Activated T-cell treated with anti-CD3 and anti-CD28 coated beads, Interleukin-2, amount 50 U/mL, for 72 hours (primary cell): ENCODE measurements at regions not wholly inside any gene's neighbourhood (a gene's known extent, or its start where the extent isn't known, plus 50 kb on each side); places are given as distances from the start of the nearest gene placed in this dataset.

ENCODE experiments used
- ATAC-seq, 2 donors: fragments of 150-1000 bp; cut with Tn5 transposase; replicated peaks in 1 of 2; 2 replicates each; pipeline ENCODE4 v1.10.0; 2021; ENCODE audit warnings: moderate library complexity in 2 of 2, mild to moderate bottlenecking in 1 of 2
- DNase-seq, 2 donors: peaks; one replicate each; pipeline ENCODE4 v3.0.0; 2021 to 2022; ENCODE audit warnings: mixed read lengths in 1 of 2
- H3K27ac Mint-ChIP-seq: one replicate; pipeline ENCODE4 v1.8.0; 2022; ENCODE audit warnings: mild to moderate bottlenecking, moderate library complexity, mixed read lengths
- H3K27me3 Mint-ChIP-seq: one replicate; pipeline ENCODE4 v1.8.0; 2022; ENCODE audit warnings: low read depth, mixed read lengths
- H3K36me3 Mint-ChIP-seq, 2 donors: one replicate each; pipeline ENCODE4 v1.8.0; 2022; ENCODE audit warnings: mixed read lengths in 2 of 2, mild to moderate bottlenecking in 1 of 2; ENCODE audit not compliant: insufficient read depth in 2 of 2
- H3K4me1 Mint-ChIP-seq: one replicate; pipeline ENCODE4 v1.8.0; 2022; ENCODE audit warnings: low read depth, mixed read lengths
- H3K4me3 Mint-ChIP-seq, 2 donors: one replicate each; pipeline ENCODE4 v1.8.0; 2022; ENCODE audit warnings: mild to moderate bottlenecking in 2 of 2, mixed read lengths in 2 of 2, moderate library complexity in 2 of 2
- H3K9me3 Mint-ChIP-seq, 2 donors: one replicate each; pipeline ENCODE4 v1.8.0; 2022; ENCODE audit warnings: mixed read lengths in 2 of 2

GRCh38 chr11:45079567-45079942 is 66.9 kb upstream of the PRDM11 start:
- H3K36me3 Mint-ChIP-seq, result peaks cover 5 to 17% of the 10 kb centered on the region in 2 donors
- H3K27ac Mint-ChIP-seq, result no peak overlapping the region
- ATAC-seq, result peak; percentile 8 to 18
- peaks cover 47% of the 10 kb centered on the region for H3K4me1 Mint-ChIP-seq
- H3K9me3 Mint-ChIP-seq, result peaks cover 3 to 6% of the 10 kb centered on the region in 2 donors
- no peak overlapping the region for H3K4me3 Mint-ChIP-seq
- DNase-seq, result no peak
- H3K27me3 Mint-ChIP-seq, result no peaks in the 10 kb centered on the region

GRCh38 chr11:45079943-45080719 is 66.3 kb upstream of the PRDM11 start:
- Mint-ChIP-seq H3K27me3 (no peaks in the 10 kb centered on the region), H3K9me3 (peaks cover 3 to 6% of the 10 kb centered on the region in 2 donors), H3K27ac (peak overlapping the region; percentile 93), H3K4me3 (peak overlapping the region; percentile 69 to 79), H3K4me1 (peaks cover 47% of the 10 kb centered on the region), H3K36me3 (peaks cover 5 to 17% of the 10 kb centered on the region in 2 donors)
- peak; percentile 84 to 88 for ATAC-seq
- peak; percentile 50 to 58 for DNase-seq

GRCh38 chr11:45082744-45083543 is 63.5 kb upstream of the PRDM11 start:
- ATAC-seq (no peak), DNase-seq (no peak)
- Mint-ChIP-seq H3K9me3 (peaks cover 3 to 6% of the 10 kb centered on the region in 2 donors), H3K27me3 (no peaks in the 10 kb centered on the region), H3K4me3 (peak overlapping the region in 1 of 2 donors; percentile 20), H3K4me1 (peaks cover 47% of the 10 kb centered on the region), H3K27ac (peak overlapping the region; percentile 39), H3K36me3 (peaks cover 5 to 17% of the 10 kb centered on the region in 2 donors)

DNA sequence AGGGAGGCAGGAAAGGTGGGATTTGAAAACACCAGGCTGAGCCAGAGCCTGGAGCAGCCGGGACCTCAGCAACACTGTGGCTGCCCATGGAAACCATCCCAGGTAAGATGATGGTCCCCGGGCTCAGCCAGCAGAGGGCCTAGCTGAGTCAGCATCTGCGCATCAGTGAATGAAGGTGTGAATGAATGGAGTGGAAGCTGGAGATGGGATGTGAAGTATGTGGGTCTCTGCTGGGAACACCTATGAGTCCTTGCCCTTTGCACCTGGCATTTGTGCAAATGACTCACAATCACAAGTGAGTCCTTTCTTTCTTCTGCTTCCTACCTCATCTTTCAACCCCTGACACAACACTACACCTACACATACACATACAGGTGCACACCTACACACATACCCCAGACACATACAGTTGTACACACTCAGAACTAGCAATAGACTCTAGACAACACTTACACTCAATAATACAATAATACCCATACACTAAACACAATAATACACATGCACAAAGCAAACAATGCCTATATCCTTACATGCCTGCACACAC is 62.8 kb upstream of the PRDM11 start:
- Mint-ChIP-seq H3K27me3 (no peaks in the 10 kb centered on the region), H3K4me3 (no peak overlapping the region), H3K36me3 (peaks cover 5 to 17% of the 10 kb centered on the region in 2 donors), H3K4me1 (peaks cover 47% of the 10 kb centered on the region), H3K9me3 (peaks cover 3 to 6% of the 10 kb centered on the region in 2 donors), H3K27ac (no peak overlapping the region)
- no peak for DNase-seq
- no peak for ATAC-seq

GRCh38 chr11:45085646-45086501 is 60.6 kb upstream of the PRDM11 start:
- ATAC-seq (no peak), DNase-seq (no peak)
- H3K27ac Mint-ChIP-seq, result no peak overlapping the region
- peaks cover 3 to 15% of the 10 kb centered on the region in 2 donors for H3K36me3 Mint-ChIP-seq
- H3K9me3 Mint-ChIP-seq, result peaks cover 3 to 6% of the 10 kb centered on the region in 2 donors
- H3K27me3 Mint-ChIP-seq, result no peaks in the 10 kb centered on the region
- no peak overlapping the region for H3K4me3 Mint-ChIP-seq
- peaks cover 27% of the 10 kb centered on the region for H3K4me1 Mint-ChIP-seq

DNA sequence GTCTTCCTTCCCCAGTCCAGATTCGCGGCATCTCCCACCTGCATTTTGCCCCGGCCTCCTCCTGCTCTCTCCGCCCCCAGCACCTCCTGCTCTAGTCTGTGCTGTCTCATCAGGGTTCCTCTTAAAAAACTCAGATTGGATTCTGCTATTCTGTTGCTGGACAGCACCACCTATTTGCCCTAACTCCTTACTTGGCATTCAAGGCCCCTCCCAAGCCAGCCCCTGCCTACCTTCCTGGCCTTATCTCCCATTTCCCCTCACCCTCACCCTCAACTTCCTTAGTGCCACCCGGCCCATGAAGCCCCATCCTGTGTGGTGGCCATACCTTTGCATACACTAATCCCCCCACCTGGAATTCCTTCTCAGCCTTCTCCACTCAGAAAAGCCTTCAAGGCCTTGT is 59.9 kb upstream of the PRDM11 start:
- DNase-seq, result no peak
- Mint-ChIP-seq H3K36me3 (peaks cover 1 to 8% of the 10 kb centered on the region in 2 donors), H3K27ac (no peak overlapping the region), H3K9me3 (peaks cover 1 to 4% of the 10 kb centered on the region in 2 donors), H3K4me1 (peaks cover 21% of the 10 kb centered on the region), H3K27me3 (no peaks in the 10 kb centered on the region), H3K4me3 (no peak overlapping the region)
- ATAC-seq, result no peak

DNA sequence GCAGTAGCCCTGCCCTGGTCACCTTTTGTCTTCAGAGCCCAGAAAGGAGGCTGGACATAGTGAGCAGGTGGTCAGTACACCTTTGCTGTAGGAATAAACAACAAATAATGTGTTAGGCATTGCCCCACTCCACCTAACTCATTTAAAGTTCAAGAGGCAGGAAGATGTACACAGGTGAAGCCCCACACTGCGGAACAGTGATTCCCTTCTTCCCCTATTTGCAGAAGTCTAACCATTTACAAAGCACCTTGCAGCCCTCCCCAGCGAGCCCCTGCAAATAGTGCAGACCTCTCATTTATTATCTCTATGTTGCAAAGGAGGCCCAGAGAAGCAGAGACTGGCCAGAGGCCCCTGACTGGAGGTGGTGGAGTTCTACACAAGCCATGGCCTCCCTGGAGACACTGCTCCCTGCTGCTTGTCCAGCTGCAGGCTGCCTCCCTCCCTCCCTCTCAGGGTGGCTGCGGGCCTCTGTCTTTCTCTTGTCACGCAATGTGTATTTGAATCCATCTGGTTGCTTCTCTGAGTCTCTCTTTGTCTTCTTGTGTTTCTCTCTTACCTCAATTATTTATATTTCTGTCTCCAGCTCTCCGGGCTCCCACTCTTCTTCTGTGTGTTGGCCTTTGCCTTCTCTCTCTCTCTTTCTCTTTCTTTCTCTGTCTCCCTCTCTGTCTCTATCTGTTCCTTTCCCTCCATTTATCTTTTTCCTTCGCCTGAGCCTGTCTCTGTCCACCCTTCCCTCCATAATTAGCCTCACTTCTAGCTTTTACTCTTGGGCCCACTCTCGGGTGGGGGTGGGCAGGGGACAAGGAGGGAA is 59.1 kb upstream of the PRDM11 start:
- Mint-ChIP-seq H3K9me3 (peaks cover 0 to 3% of the 10 kb centered on the region in 2 donors), H3K27me3 (no peaks in the 10 kb centered on the region), H3K4me1 (peaks cover 16% of the 10 kb centered on the region), H3K4me3 (no peak overlapping the region), H3K27ac (peak overlapping the region; percentile 4), H3K36me3 (peaks cover 0 to 4% of the 10 kb centered on the region in 2 donors)
- DNase-seq (no peak), ATAC-seq (no peak)

DNA sequence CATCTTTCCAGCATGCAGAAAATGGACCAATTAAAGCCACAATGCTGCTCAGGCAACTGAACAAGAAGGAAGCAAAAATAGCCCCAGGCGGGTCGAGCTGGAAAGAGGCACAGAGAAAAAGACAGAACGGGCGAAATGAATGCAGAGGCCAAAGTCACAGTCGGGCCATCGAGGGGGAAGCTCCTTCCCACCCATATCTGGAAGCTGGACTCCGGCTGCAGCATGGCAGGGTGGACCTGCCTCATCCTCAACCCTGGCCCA is 58.6 kb upstream of the PRDM11 start:
- Mint-ChIP-seq H3K27me3 (no peaks in the 10 kb centered on the region), H3K27ac (no peak overlapping the region), H3K4me3 (no peak overlapping the region), H3K4me1 (peaks cover 12% of the 10 kb centered on the region), H3K36me3 (no peaks in the 10 kb centered on the region), H3K9me3 (no peaks in the 10 kb centered on the region)
- no peak for ATAC-seq
- no peak for DNase-seq

- Mint-ChIP-seq H3K27me3 (no peaks in the 10 kb centered on the region), H3K4me1 (peaks cover 14% of the 10 kb centered on the region), H3K9me3 (no peaks in the 10 kb centered on the region), H3K4me3 (no peak overlapping the region), H3K36me3 (no peaks in the 10 kb centered on the region), H3K27ac (no peak overlapping the region)
- DNase-seq (no peak), ATAC-seq (no peak)
These were observed 57.2 kb upstream of the PRDM11 start for GRCh38 chr11:45089251-45089650.

DNA sequence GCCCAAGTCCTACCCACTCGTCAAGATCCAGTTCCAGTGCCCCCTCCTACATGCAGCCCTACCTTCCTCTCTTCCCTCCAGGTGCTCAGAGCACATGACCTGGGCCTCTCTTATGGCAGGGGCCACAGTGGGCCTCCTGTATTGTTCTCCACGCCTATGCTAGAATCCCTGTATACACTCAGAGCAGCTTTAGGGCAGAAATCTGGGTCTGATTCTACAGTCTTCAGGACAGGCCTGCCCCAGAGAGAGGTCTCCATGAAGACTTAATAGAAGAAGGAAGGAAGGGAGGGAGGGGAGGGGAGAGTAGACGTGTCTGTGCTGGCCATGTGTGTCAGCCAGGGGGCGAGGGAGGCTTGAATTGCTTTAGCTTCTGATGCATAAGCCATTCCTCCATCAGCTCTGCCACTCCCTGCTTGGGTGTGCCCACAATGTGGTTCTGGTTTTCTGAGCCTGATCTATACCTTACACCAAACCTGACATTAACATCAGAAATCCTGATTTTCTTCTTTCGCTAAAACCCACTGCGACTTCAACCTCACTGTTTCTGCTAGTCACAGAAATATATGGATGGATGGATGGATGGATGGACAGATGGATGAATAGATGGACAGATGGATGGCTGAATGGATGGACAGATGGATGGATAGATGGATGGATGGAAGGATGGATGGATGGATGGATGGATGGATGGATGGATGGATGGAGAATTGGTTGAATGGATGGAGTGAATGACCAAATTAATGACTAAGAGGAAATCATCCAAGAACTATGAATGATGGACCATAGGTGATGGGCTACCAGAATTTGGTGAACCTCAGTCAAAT is 56.6 kb upstream of the PRDM11 start:
- no peak for ATAC-seq
- H3K9me3 Mint-ChIP-seq, result no peaks in the 10 kb centered on the region
- no peaks in the 10 kb centered on the region for H3K27me3 Mint-ChIP-seq
- H3K27ac Mint-ChIP-seq, result no peak overlapping the region
- H3K4me3 Mint-ChIP-seq, result no peak overlapping the region
- DNase-seq, result peak in 1 of 2 donors; percentile 12
- no peaks in the 10 kb centered on the region for H3K36me3 Mint-ChIP-seq
- H3K4me1 Mint-ChIP-seq, result peaks cover 14% of the 10 kb centered on the region

DNA sequence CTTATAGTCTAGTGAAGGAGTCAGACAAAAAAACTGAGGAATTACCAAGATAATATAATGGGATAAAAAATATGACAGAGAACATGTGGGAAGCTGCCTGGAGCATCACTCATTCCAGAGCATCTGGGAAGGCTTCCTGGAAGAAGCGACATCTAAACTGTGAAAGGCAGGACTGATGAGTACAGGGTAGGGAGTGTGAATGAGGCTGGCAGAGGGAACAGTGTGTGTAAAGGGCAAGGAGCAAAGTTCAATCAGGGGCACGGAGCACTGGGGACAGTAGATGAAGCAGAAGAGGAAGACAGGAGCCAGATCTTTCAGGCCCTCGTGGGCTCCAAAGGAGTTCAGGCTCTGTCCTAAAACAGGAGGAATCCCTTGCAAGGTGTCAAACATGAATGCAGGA is 55.8 kb upstream of the PRDM11 start:
- DNase-seq (no peak), ATAC-seq (no peak)
- no peaks in the 10 kb centered on the region for H3K27me3 Mint-ChIP-seq
- peaks cover 14% of the 10 kb centered on the region for H3K4me1 Mint-ChIP-seq
- no peak overlapping the region for H3K27ac Mint-ChIP-seq
- H3K9me3 Mint-ChIP-seq, result no peaks in the 10 kb centered on the region
- H3K4me3 Mint-ChIP-seq, result no peak overlapping the region
- H3K36me3 Mint-ChIP-seq, result no peaks in the 10 kb centered on the region
